Activated CD8-positive, alpha-beta memory T cell treated with anti-CD3 and anti-CD28 coated beads, Interleukin-2, amount 50 U/mL, for 4 hours (primary cell): ENCODE measurements at regions not wholly inside any gene's neighbourhood (a gene's known extent, or its start where the extent isn't known, plus 50 kb on each side); places are given as distances from the start of the nearest gene placed in this dataset.

Experiments
- DNase-seq: peaks from one replicate; pipeline ENCODE4 v3.0.0-alpha.2; 2020

DNA sequence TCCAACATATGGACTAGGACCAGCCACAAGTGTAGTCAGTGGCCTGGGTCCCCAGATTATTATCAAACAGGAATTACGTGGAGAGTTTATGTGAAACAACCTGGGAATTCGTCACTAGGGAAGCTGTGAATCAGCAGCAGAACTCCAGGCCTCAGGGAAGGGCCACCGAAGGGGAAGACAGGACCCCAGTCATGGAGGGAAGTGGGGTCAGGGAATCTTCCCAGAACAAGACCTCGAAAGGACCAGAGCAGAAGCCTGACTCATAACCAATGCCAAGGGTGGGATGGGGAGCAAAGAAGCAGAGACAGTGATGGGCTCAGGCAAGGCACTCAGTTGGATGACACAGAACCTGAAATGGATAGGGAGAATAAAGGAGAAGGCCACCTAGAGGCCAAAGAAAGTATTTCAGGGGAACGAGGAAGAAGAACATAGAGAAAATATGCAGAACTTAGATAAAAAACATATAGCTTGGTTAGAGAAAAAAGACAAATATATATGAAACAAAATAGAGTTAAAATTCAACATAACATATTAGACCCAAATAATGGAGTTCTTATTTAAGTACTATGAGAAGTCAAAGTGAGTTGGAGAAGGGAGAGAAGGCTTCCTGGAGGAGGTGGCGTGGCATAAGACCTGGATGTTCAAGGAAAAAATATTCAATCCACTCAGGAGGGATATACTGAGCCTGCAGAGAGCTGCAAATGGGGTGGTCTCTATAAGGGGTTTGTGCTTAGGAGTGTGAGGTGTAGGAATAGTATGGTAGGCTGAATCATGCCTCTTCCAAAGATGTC lies 66.7 kb upstream of the CAST start:
- DNase-seq, result no peak

DNA sequence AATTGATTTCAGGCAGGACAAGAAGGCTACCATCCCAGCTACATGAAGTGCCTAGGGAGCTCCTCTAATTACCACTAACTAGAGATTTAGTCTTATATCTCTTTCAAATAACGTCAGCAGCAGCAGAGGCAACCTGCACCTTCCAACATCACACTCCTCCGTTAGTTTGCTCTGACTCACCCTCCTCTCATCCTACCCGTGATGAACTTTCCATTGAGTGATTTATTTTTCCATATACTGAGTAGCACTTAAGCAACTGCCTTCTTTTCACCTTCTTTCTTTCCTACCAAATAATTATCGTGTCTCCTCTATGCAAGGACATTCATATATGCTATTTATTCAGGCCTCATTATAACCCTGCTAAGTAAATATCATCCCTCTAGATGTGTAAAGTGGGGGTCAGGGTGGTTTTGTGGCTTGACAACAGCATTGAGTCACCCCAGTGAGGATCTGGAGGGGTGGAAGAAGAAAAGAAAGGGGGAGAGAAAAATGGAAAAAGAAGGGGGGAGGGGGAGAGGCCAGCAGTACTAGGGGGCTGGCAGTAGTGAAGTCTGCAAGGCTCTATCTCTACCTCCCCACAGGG lies 64.6 kb upstream of the CAST start:
- no peak for DNase-seq

DNA sequence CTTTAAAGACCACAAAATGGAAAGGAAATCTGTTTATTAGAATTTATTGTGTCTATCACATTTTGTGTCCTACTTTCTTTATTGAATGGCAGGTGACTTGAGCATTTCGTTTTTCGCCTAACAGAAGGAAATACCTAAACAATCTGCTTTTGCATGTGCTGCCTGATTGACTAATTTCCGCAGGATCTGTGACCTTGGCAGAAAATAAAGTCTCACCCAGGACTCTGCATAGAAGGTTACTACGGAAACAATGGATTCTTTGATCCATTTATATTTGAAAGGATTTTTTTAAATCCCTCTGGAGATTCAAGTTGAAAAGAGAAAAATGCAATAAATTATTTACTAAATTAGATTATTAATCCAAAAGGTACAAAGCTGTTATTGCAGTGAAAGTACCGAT lies 61.0 kb upstream of the CAST start:
- no peak for DNase-seq

DNA sequence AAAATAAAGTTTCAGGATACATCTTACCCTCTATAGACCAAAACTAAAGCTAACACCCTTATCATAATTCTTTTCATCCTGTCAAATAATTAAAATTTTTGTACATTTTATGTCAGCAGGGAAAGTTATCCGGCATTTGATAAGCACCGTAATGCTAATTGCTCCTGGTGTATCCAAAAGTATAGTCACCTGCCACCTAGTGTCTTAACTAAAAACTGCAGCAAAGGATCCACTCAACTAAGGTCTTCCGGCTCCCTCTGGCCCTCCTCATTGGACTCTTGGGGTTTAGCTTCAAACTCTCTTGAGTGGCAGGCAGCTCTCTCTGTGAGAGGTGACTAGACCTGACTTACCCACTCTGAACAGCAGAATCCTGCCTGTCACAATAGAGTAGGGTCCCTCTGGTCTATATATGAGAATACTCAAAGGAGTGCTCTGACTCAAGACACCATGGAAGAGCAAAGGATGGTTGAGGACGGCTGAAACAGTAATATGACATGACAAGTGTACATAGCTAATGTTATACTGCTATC lies 60.4 kb upstream of the CAST start:
- DNase-seq, result peak; percentile 41

DNA sequence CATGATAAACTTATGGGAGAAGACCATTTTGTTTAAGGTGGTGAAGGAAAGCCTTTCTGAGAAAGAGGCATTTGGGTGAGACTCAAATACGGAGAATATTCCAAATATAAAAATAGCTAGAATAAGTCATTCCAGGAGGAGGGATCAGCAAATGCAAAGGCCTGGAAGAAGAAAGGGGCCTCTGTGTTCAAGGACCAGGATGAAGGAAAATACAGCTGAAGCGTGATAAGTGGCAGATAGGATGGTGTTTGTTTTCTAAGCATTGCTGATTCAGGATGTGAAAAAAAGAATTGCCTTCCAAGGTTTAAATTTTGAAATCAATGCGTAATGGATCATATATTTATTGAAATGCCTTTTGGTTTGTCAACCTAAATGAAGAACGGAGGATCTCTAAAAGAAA lies 59.4 kb upstream of the CAST start:
- no peak for DNase-seq

DNA sequence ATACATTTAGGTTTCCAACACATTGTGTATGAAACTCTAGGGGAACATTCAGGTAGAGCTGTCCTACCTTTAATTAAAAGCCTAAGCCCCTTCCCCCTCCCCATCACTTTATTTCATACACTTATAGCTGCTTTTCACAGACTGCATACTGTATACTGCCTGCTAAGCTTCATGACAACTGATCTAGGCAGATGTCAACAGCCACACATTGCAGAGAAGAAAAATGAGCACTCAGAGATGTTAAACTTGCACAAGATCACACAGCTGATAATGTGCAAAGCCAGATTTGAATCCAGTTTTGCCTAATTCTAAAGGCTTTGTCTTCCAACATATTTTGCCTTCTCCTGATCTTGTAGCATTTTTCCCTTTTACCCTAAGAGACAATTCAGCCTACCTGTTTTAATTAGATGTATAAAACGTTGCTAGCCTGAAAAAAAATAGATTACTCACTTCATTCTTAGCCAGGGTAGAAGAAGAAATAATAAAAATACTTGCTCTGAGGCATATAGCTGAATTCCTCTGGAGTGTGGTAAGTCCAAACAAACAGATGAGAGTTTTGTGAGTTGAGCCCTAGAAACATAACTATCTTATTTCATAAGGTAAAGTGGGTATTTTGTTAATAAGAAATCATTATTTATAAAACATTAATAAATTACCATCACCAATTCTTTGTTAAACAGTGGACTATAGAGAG lies 56.9 kb upstream of the CAST start:
- DNase-seq, result no peak

DNA sequence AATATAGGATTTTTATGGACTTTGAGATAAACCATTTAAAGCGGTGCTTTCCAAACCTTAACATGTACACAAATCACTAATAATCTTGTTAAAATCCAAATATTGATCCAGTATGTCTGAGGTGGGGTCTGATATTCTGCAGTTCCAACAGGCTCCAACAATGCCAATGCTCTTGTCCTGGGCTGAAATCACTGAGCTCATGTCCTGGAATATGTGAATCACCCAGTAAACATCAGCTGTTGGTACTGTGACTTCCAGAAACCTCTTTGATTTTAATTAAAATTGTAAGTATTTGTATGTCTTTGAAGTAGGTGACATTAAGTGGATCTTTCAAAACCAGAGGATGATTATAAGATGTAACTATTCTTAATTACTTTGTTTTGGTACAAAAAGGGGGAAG lies 52.8 kb upstream of the CAST start:
- DNase-seq, result no peak

DNA sequence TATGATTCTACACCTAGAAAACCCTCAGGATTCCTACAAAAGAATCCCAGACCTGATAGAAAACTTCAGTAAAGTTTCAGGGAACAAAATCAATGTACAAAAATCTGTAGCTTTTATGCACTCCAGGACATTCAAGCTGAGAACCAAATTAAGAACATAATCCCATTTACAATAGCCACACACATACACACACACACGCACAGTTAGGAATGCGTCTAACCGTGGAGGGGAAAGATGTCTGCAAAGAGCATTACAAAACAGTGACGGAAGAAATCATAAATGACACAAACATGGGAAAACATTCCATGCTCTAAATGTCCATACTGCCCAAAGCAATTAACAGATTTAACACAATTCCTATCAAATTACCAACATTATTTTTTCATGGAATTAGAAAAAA lies 51.4 kb upstream of the CAST start:
- DNase-seq, result no peak

DNA sequence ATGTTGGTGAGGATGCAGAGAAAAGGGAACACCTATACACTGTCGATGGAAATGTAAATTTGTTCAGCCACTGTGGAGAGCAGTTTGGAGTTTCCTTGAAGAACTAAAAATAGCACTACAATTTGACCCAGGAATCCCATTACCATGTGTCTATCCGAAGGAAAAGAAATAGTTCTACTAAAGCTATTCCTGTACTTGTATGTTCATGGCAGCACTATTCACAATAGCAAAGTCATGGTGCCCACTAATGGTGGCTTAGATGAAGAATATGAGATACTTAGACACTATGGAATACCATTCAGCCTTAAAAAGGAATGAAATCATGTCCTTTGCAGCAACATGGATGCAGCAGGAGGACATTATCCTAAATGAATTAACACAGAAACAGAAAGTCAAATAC lies 50.2 kb upstream of the CAST start:
- no peak for DNase-seq
